GM12878 (cell line): ENCODE measurements at regions not wholly inside any gene's neighbourhood (a gene's known extent, or its start where the extent isn't known, plus 50 kb on each side); places are given as distances from the start of the nearest gene placed in this dataset.

Experiments used
- MYC ChIP-seq: IDR thresholded peaks from 2 replicates; pipeline ENCODE4 v1.6.1; 2011; ENCODE audit warnings: mild to moderate bottlenecking, low read length, moderate library complexity, inconsistent platforms; ENCODE audit not compliant: insufficient read depth, insufficient replicate concordance, insufficient read length, severe bottlenecking
- ZNF384 ChIP-seq: IDR thresholded peaks from 2 replicates; pipeline ENCODE4 v1.6.1; 2012; ENCODE audit warnings: low read depth, mild to moderate bottlenecking, low read length, improper control_type of control experiment, borderline replicate concordance

DNA sequence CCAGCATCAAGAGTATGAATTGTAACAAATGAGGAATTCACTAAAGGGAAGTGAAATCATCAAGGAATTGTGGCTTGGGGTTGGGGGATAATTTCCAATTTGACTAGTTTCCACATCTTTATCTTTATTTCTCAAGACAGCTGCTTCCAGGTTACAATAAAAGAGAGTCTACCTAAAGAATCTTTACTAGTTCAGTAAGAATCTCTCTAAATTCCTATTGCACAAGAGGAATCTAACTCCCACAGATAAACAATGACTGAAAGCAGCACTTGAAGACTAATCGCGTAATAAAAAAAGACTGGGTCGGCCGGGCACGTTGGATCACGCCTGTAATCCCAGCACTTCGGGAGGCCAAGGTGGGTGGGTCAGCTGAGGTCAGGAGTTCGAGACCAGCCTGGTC lies 194.4 kb downstream of the KBTBD8 start:
- TF ChIP-seq MYC (no peak), ZNF384 (no peak)
